ENCODE measurements at regions not wholly inside any gene's neighbourhood (a gene's known extent, or its start where the extent isn't known, plus 50 kb on each side); places are given as distances from the start of the nearest gene placed in this dataset.

DNA sequence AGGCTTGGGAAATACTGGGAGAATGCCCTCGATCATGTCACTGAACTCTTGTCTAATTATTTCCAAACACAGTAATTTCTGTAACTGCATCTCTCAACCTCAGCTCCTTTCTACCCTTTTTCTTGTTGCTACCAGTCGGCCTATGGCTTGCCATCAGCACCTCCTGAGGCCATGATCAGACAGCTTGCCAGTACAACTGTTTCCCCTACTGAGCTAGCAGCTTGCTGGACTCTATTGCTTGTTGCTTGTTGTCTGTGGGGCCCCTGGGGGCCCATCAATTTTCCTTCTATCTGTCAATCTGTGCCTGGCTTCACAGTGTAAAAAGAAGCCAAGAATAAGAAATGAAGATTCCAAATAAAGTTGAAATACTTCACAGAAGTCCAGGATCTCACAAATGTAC is 123.9 kb downstream of the OPN5 start:
- Histone ChIP-seq H3K27me3 (ENCODE audit: control insufficient read depth, insufficient read depth, low read length) (no peaks in the 10 kb centered on the region), H3K9me3 (ENCODE audit: control insufficient read depth, insufficient read depth, low read depth, low read length) (no peaks in the 10 kb centered on the region), H3K4me1 (ENCODE audit: control insufficient read depth, insufficient read depth, low read length) (no peaks in the 10 kb centered on the region), H3K36me3 (ENCODE audit: control insufficient read depth, insufficient read depth, low read length) (no peaks in the 10 kb centered on the region), H3K4me3 (ENCODE audit: low read depth in 2 of 2, low read length in 2 of 2) (no peak overlapping the region), H3K27ac (ENCODE audit: low read length) (no peak overlapping the region)
- POLR2A ChIA-PET: no interaction called here
- TF ChIP-seq SIN3A (IDR thresholded peaks at IDR 0.05; ENCODE audit: borderline replicate concordance, insufficient read depth, low read depth, low read length) (no peak), POLR2AphosphoS5 (IDR thresholded peaks at IDR 0.05; ENCODE audit: low read depth, low read length) (no peak), TCF7L2 (IDR thresholded peaks at IDR 0.05; ENCODE audit: low read depth, low read length) (no peak)
- TF ChIP-seq, protein P1, sequence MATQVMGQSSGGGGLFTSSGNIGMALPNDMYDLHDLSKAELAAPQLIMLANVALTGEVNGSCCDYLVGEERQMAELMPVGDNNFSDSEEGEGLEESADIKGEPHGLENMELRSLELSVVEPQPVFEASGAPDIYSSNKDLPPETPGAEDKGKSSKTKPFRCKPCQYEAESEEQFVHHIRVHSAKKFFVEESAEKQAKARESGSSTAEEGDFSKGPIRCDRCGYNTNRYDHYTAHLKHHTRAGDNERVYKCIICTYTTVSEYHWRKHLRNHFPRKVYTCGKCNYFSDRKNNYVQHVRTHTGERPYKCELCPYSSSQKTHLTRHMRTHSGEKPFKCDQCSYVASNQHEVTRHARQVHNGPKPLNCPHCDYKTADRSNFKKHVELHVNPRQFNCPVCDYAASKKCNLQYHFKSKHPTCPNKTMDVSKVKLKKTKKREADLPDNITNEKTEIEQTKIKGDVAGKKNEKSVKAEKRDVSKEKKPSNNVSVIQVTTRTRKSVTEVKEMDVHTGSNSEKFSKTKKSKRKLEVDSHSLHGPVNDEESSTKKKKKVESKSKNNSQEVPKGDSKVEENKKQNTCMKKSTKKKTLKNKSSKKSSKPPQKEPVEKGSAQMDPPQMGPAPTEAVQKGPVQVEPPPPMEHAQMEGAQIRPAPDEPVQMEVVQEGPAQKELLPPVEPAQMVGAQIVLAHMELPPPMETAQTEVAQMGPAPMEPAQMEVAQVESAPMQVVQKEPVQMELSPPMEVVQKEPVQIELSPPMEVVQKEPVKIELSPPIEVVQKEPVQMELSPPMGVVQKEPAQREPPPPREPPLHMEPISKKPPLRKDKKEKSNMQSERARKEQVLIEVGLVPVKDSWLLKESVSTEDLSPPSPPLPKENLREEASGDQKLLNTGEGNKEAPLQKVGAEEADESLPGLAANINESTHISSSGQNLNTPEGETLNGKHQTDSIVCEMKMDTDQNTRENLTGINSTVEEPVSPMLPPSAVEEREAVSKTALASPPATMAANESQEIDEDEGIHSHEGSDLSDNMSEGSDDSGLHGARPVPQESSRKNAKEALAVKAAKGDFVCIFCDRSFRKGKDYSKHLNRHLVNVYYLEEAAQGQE (IDR thresholded peaks at IDR 0.05; ENCODE audit: insufficient read depth in 1 of 2, low read depth in 2 of 2, low read length in 1 of 2): no peak
- TF ChIP-seq, protein P2, sequence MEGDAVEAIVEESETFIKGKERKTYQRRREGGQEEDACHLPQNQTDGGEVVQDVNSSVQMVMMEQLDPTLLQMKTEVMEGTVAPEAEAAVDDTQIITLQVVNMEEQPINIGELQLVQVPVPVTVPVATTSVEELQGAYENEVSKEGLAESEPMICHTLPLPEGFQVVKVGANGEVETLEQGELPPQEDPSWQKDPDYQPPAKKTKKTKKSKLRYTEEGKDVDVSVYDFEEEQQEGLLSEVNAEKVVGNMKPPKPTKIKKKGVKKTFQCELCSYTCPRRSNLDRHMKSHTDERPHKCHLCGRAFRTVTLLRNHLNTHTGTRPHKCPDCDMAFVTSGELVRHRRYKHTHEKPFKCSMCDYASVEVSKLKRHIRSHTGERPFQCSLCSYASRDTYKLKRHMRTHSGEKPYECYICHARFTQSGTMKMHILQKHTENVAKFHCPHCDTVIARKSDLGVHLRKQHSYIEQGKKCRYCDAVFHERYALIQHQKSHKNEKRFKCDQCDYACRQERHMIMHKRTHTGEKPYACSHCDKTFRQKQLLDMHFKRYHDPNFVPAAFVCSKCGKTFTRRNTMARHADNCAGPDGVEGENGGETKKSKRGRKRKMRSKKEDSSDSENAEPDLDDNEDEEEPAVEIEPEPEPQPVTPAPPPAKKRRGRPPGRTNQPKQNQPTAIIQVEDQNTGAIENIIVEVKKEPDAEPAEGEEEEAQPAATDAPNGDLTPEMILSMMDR (IDR thresholded peaks at IDR 0.05): no peak
- no TSS peak for BruUV-seq (replicated peaks)
- CTCF ChIA-PET: no interaction called here
- intact Hi-C loops (cut with micrococcal nuclease; ENCODE audit: unreplicated experiment) (no loop called here), in situ Hi-C loops (cut with HindIII; ENCODE audit: low pct_unique_long_range_greater_than_20kb, low sequenced_read_pairs) (no loop called here)
- DNase-seq (ENCODE audit: low read depth, low spot score): no peak
- no peak for ATAC-seq

DNA sequence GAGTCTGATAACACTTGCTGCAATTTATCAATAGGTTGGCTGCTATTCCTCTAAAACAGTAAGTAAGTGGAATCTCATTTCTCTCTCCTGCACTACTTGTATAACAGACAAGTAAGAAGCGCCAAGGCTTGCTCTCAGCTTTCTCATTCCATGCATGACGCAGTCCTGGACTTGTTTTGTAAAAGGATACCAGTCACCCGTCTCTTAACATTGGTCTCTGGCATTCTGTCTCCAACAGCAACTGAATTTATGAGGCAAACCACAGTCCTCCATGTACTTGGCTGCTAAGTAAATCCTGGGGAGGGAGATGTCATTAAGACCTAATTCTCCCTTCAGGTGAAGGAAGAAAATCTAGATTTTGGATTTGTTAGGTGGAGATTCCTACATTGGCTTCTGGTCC is 115.4 kb downstream of the OPN5 start:
- in situ Hi-C loops (cut with HindIII; ENCODE audit: low pct_unique_long_range_greater_than_20kb, low sequenced_read_pairs) (no loop called here), intact Hi-C loops (cut with micrococcal nuclease; ENCODE audit: unreplicated experiment) (no loop called here)
- no peaks in the 10 kb centered on the region for H3K27me3 ChIP-seq (ENCODE audit: control insufficient read depth, insufficient read depth, low read length)
- CTCF ChIA-PET: no interaction called here
- H3K4me3 ChIP-seq (ENCODE audit: low read depth in 2 of 2, low read length in 2 of 2): no peak overlapping the region
- ATAC-seq: no peak
- DNase-seq (ENCODE audit: low read depth, low spot score): no peak
- no peaks in the 10 kb centered on the region for H3K9me3 ChIP-seq (ENCODE audit: control insufficient read depth, insufficient read depth, low read depth, low read length)
- no peak overlapping the region for H3K27ac ChIP-seq (ENCODE audit: low read length)
- H3K4me1 ChIP-seq (ENCODE audit: control insufficient read depth, insufficient read depth, low read length): no peaks in the 10 kb centered on the region
- H3K36me3 ChIP-seq (ENCODE audit: control insufficient read depth, insufficient read depth, low read length): no peaks in the 10 kb centered on the region
- POLR2A ChIA-PET: no interaction called here
- BruUV-seq (replicated peaks): no TSS peak
- TF ChIP-seq, protein P2 (IDR thresholded peaks at IDR 0.05): no peak
- TF ChIP-seq SIN3A (IDR thresholded peaks at IDR 0.05; ENCODE audit: borderline replicate concordance, insufficient read depth, low read depth, low read length): no peak
- no peak for TF ChIP-seq POLR2AphosphoS5 (IDR thresholded peaks at IDR 0.05; ENCODE audit: low read depth, low read length)
- no peak for TF ChIP-seq TCF7L2 (IDR thresholded peaks at IDR 0.05; ENCODE audit: low read depth, low read length)
- TF ChIP-seq, protein P1 (IDR thresholded peaks at IDR 0.05; ENCODE audit: insufficient read depth in 1 of 2, low read depth in 2 of 2, low read length in 1 of 2): no peak
